ENCODE measurements at regions not wholly inside any gene's neighbourhood (a gene's known extent, or its start where the extent isn't known, plus 50 kb on each side); places are given as distances from the start of the nearest gene placed in this dataset.

- intact Hi-C loops (cut with DNase I): no loop called here
- no peaks in the 10 kb centered on the region for H3K27me3 ChIP-seq (ENCODE audit: control insufficient read depth in 1 of 2, insufficient read depth in 2 of 2, low read length in 1 of 2)
- H3K36me3 ChIP-seq (ENCODE audit: control insufficient read depth in 1 of 2, insufficient read depth in 2 of 2, low read length in 1 of 2): no peaks in the 10 kb centered on the region
- ATAC-seq (ENCODE audit: low FRiP score) (no peak), DNase-seq (no peak)
- no peaks in the 10 kb centered on the region for H3K9me3 ChIP-seq (ENCODE audit: control insufficient read depth, low read length)
- no peak overlapping the region for H3K4me3 ChIP-seq (ENCODE audit: low read length in 2 of 2)
- H3K27ac ChIP-seq (ENCODE audit: low read depth in 1 of 2, low read length in 2 of 2): no peak overlapping the region
- WGBS, 2 donors: 62 to 64% methylated on average over 1 of the region's 1 CpG
- H3K4me1 ChIP-seq (ENCODE audit: control insufficient read depth in 1 of 2, insufficient read depth in 2 of 2, low read length in 2 of 2): no peaks in the 10 kb centered on the region
Observed at GRCh38 chr5:164472165-164472564, 966.7 kb downstream of the MAT2B start.

GRCh38 chr5:164475339-164475977 is 970.0 kb downstream of the MAT2B start:
- intact Hi-C loops (cut with DNase I): no loop called here
- ATAC-seq (ENCODE audit: low FRiP score): no peak

GRCh38 chr5:164481270-164481669 is 975.9 kb downstream of the MAT2B start:
- H3K9me3 ChIP-seq (ENCODE audit: control insufficient read depth, low read length): no peaks in the 10 kb centered on the region
- H3K4me1 ChIP-seq (ENCODE audit: control insufficient read depth in 1 of 2, insufficient read depth in 2 of 2, low read length in 2 of 2): no peaks in the 10 kb centered on the region
- no peak overlapping the region for H3K4me3 ChIP-seq (ENCODE audit: low read length in 2 of 2)
- no peak for ATAC-seq (ENCODE audit: low FRiP score)
- no peaks in the 10 kb centered on the region for H3K27me3 ChIP-seq (ENCODE audit: control insufficient read depth in 1 of 2, insufficient read depth in 2 of 2, low read length in 1 of 2)
- H3K27ac ChIP-seq (ENCODE audit: low read depth in 1 of 2, low read length in 2 of 2): no peak overlapping the region
- no peak for DNase-seq
- H3K36me3 ChIP-seq (ENCODE audit: control insufficient read depth in 1 of 2, insufficient read depth in 2 of 2, low read length in 1 of 2): no peaks in the 10 kb centered on the region
- intact Hi-C loops (cut with DNase I): no loop called here
- WGBS, 2 donors: 65 to 72% methylated on average over 3 of the region's 3 CpGs

More at GRCh38 chr5:164475339-164475977, 970.0 kb downstream of the MAT2B start:
- WGBS, 2 donors: 59 to 64% methylated on average over 3 of the region's 3 CpGs
- no peak for DNase-seq
- no peaks in the 10 kb centered on the region for H3K9me3 ChIP-seq (ENCODE audit: control insufficient read depth, low read length)
- H3K27ac ChIP-seq (ENCODE audit: low read depth in 1 of 2, low read length in 2 of 2): no peak overlapping the region
- no peaks in the 10 kb centered on the region for H3K4me1 ChIP-seq (ENCODE audit: control insufficient read depth in 1 of 2, insufficient read depth in 2 of 2, low read length in 2 of 2)
- H3K36me3 ChIP-seq (ENCODE audit: control insufficient read depth in 1 of 2, insufficient read depth in 2 of 2, low read length in 1 of 2): no peaks in the 10 kb centered on the region
- no peaks in the 10 kb centered on the region for H3K27me3 ChIP-seq (ENCODE audit: control insufficient read depth in 1 of 2, insufficient read depth in 2 of 2, low read length in 1 of 2)
- no peak overlapping the region for H3K4me3 ChIP-seq (ENCODE audit: low read length in 2 of 2)

- no peak for DNase-seq
- H3K4me1 ChIP-seq (ENCODE audit: control insufficient read depth in 1 of 2, insufficient read depth in 2 of 2, low read length in 2 of 2): no peaks in the 10 kb centered on the region
- no peaks in the 10 kb centered on the region for H3K27me3 ChIP-seq (ENCODE audit: control insufficient read depth in 1 of 2, insufficient read depth in 2 of 2, low read length in 1 of 2)
- no peak overlapping the region for H3K27ac ChIP-seq (ENCODE audit: low read depth in 1 of 2, low read length in 2 of 2)
- no peak overlapping the region for H3K4me3 ChIP-seq (ENCODE audit: low read length in 2 of 2)
- no peak for ATAC-seq (ENCODE audit: low FRiP score)
- no peaks in the 10 kb centered on the region for H3K36me3 ChIP-seq (ENCODE audit: control insufficient read depth in 1 of 2, insufficient read depth in 2 of 2, low read length in 1 of 2)
- intact Hi-C loops (cut with DNase I): no loop called here
- 65 to 71% methylated on average over 2 of the region's 2 CpGs for WGBS, 2 donors
- H3K9me3 ChIP-seq (ENCODE audit: control insufficient read depth, low read length): no peaks in the 10 kb centered on the region
Observed at GRCh38 chr5:164482351-164482750, 976.9 kb downstream of the MAT2B start.

GRCh38 chr5:164484948-164485347 is 979.5 kb downstream of the MAT2B start:
- H3K27ac ChIP-seq (ENCODE audit: low read depth in 1 of 2, low read length in 2 of 2): no peak overlapping the region
- no peak for DNase-seq
- no peak overlapping the region for H3K4me3 ChIP-seq (ENCODE audit: low read length in 2 of 2)
- no peaks in the 10 kb centered on the region for H3K4me1 ChIP-seq (ENCODE audit: control insufficient read depth in 1 of 2, insufficient read depth in 2 of 2, low read length in 2 of 2)
- peaks cover under 1% of the 10 kb centered on the region for H3K9me3 ChIP-seq (ENCODE audit: control insufficient read depth, low read length)
- intact Hi-C loops (cut with DNase I): no loop called here
- no peaks in the 10 kb centered on the region for H3K27me3 ChIP-seq (ENCODE audit: control insufficient read depth in 1 of 2, insufficient read depth in 2 of 2, low read length in 1 of 2)
- ATAC-seq (ENCODE audit: low FRiP score): no peak
- WGBS, 2 donors: 91 to 94% methylated on average over 1 of the region's 1 CpG
- no peaks in the 10 kb centered on the region for H3K36me3 ChIP-seq (ENCODE audit: control insufficient read depth in 1 of 2, insufficient read depth in 2 of 2, low read length in 1 of 2)

- no peaks in the 10 kb centered on the region for H3K4me1 ChIP-seq (ENCODE audit: control insufficient read depth in 1 of 2, insufficient read depth in 2 of 2, low read length in 2 of 2)
- intact Hi-C loops (cut with DNase I): no loop called here
- 93 to 95% methylated on average over 2 of the region's 2 CpGs for WGBS, 2 donors
- no peaks in the 10 kb centered on the region for H3K36me3 ChIP-seq (ENCODE audit: control insufficient read depth in 1 of 2, insufficient read depth in 2 of 2, low read length in 1 of 2)
- H3K27ac ChIP-seq (ENCODE audit: low read depth in 1 of 2, low read length in 2 of 2): no peak overlapping the region
- H3K27me3 ChIP-seq (ENCODE audit: control insufficient read depth in 1 of 2, insufficient read depth in 2 of 2, low read length in 1 of 2): no peaks in the 10 kb centered on the region
- H3K4me3 ChIP-seq (ENCODE audit: low read length in 2 of 2): no peak overlapping the region
- H3K9me3 ChIP-seq (ENCODE audit: control insufficient read depth, low read length): peaks cover 1% of the 10 kb centered on the region
- no peak for DNase-seq
- no peak for ATAC-seq (ENCODE audit: low FRiP score)
Observed at GRCh38 chr5:164487939-164488338, 982.5 kb downstream of the MAT2B start.

- 71 to 75% methylated on average over 7 of the region's 7 CpGs for WGBS, 2 donors
- intact Hi-C loops (cut with DNase I): no loop called here
- H3K4me3 ChIP-seq (ENCODE audit: low read length in 2 of 2): no peak overlapping the region
Observed at GRCh38 chr5:164497311-164498064, 992.1 kb downstream of the MAT2B start.

GRCh38 chr5:164498438-164498837 is 993.0 kb downstream of the MAT2B start:
- intact Hi-C loops (cut with DNase I): no loop called here
- H3K27ac ChIP-seq (ENCODE audit: low read depth in 1 of 2, low read length in 2 of 2): no peak overlapping the region
- no peaks in the 10 kb centered on the region for H3K9me3 ChIP-seq (ENCODE audit: control insufficient read depth, low read length)
- no peaks in the 10 kb centered on the region for H3K36me3 ChIP-seq (ENCODE audit: control insufficient read depth in 1 of 2, insufficient read depth in 2 of 2, low read length in 1 of 2)
- no peaks in the 10 kb centered on the region for H3K27me3 ChIP-seq (ENCODE audit: control insufficient read depth in 1 of 2, insufficient read depth in 2 of 2, low read length in 1 of 2)
- H3K4me1 ChIP-seq (ENCODE audit: control insufficient read depth in 1 of 2, insufficient read depth in 2 of 2, low read length in 2 of 2): no peaks in the 10 kb centered on the region
- no peak for DNase-seq
- no peak overlapping the region for H3K4me3 ChIP-seq (ENCODE audit: low read length in 2 of 2)
- ATAC-seq (ENCODE audit: low FRiP score): no peak

More at GRCh38 chr5:164497311-164498064, 992.1 kb downstream of the MAT2B start:
- H3K9me3 ChIP-seq (ENCODE audit: control insufficient read depth, low read length): no peaks in the 10 kb centered on the region
- no peaks in the 10 kb centered on the region for H3K27me3 ChIP-seq (ENCODE audit: control insufficient read depth in 1 of 2, insufficient read depth in 2 of 2, low read length in 1 of 2)
- ATAC-seq (ENCODE audit: low FRiP score): no peak
- no peak overlapping the region for H3K27ac ChIP-seq (ENCODE audit: low read depth in 1 of 2, low read length in 2 of 2)
- H3K36me3 ChIP-seq (ENCODE audit: control insufficient read depth in 1 of 2, insufficient read depth in 2 of 2, low read length in 1 of 2): no peaks in the 10 kb centered on the region
- no peaks in the 10 kb centered on the region for H3K4me1 ChIP-seq (ENCODE audit: control insufficient read depth in 1 of 2, insufficient read depth in 2 of 2, low read length in 2 of 2)
- no peak for DNase-seq

GRCh38 chr5:164500856-164501255 is 995.4 kb downstream of the MAT2B start:
- no peak for ATAC-seq (ENCODE audit: low FRiP score)
- no peak overlapping the region for H3K27ac ChIP-seq (ENCODE audit: low read depth in 1 of 2, low read length in 2 of 2)
- H3K27me3 ChIP-seq (ENCODE audit: control insufficient read depth in 1 of 2, insufficient read depth in 2 of 2, low read length in 1 of 2): no peaks in the 10 kb centered on the region
- H3K36me3 ChIP-seq (ENCODE audit: control insufficient read depth in 1 of 2, insufficient read depth in 2 of 2, low read length in 1 of 2): no peaks in the 10 kb centered on the region
- H3K4me3 ChIP-seq (ENCODE audit: low read length in 2 of 2): no peak overlapping the region
- intact Hi-C loops (cut with DNase I): loop anchor here (5.0 to 10.0 kb wide), 3 partner anchors 486 to 936 kb away; no protein-coding TSS in a partner anchor
- no peak for DNase-seq
- no peaks in the 10 kb centered on the region for H3K9me3 ChIP-seq (ENCODE audit: control insufficient read depth, low read length)
- 92 to 93% methylated on average over 5 of the region's 5 CpGs for WGBS, 2 donors
- H3K4me1 ChIP-seq (ENCODE audit: control insufficient read depth in 1 of 2, insufficient read depth in 2 of 2, low read length in 2 of 2): no peaks in the 10 kb centered on the region

Measured in aorta (tissue), 5 donors.